Peyer's patch (tissue), 4 donors: ENCODE measurements at regions not wholly inside any gene's neighbourhood (a gene's known extent, or its start where the extent isn't known, plus 50 kb on each side); places are given as distances from the start of the nearest gene placed in this dataset.

Experiments
- DNase-seq, 3 donors: peaks; one replicate each; pipeline ENCODE4 v3.0.0-alpha.2; 2017 to 2019
- H3K27ac ChIP-seq, 4 donors: fragments of 200-600 bp; sonication (generic); one replicate each; pipeline ENCODE4 v1.5.1; 2016 to 2019
- H3K27me3 ChIP-seq, 2 donors: fragments of 200-600 bp; sonication (generic); one replicate each; pipeline ENCODE4 v1.5.1; 2019
- H3K36me3 ChIP-seq, 3 donors: fragments of 200-600 bp; sonication (generic); one replicate each; pipeline ENCODE4 v1.5.1; 2016 to 2019
- H3K4me1 ChIP-seq, 4 donors: fragments of 200-600 bp; sonication (generic); one replicate each; pipeline ENCODE4 v1.5.1; 2016 to 2019
- H3K4me3 ChIP-seq, 4 donors: fragments of 200-600 bp; sonication (generic); 1 replicate in 3 of 4; 2 replicates in 1 of 4; pipeline ENCODE4 v1.5.1; 2016 to 2019; ENCODE audit warnings: mild to moderate bottlenecking in 1 of 4
- H3K9me3 ChIP-seq, 4 donors: fragments of 200-600 bp; sonication (generic); one replicate each; pipeline ENCODE4 v1.5.1; 2016 to 2019; ENCODE audit warnings: mild to moderate bottlenecking in 1 of 4
- POLR2A ChIP-seq, 2 donors: fragments of 450-650 bp; IDR thresholded peaks; one replicate each; pipeline ENCODE4 v1.5.1; 2017; ENCODE audit warnings: antibody characterized with exemption in 2 of 2, mild to moderate bottlenecking in 2 of 2, moderate library complexity in 2 of 2
- TF ChIP-seq, protein P1 (sequence below), 6 experiments: fragments of 450-650 bp in 4 of 6; fragments of 200-600 bp in 2 of 6; sonication (generic) in 1 of 6; IDR thresholded peaks; one replicate each; pipeline ENCODE4 v1.5.1; 2017 to 2019; ENCODE audit warnings: antibody characterized with exemption in 6 of 6, mild to moderate bottlenecking in 3 of 6, moderate library complexity in 1 of 6

DNA sequence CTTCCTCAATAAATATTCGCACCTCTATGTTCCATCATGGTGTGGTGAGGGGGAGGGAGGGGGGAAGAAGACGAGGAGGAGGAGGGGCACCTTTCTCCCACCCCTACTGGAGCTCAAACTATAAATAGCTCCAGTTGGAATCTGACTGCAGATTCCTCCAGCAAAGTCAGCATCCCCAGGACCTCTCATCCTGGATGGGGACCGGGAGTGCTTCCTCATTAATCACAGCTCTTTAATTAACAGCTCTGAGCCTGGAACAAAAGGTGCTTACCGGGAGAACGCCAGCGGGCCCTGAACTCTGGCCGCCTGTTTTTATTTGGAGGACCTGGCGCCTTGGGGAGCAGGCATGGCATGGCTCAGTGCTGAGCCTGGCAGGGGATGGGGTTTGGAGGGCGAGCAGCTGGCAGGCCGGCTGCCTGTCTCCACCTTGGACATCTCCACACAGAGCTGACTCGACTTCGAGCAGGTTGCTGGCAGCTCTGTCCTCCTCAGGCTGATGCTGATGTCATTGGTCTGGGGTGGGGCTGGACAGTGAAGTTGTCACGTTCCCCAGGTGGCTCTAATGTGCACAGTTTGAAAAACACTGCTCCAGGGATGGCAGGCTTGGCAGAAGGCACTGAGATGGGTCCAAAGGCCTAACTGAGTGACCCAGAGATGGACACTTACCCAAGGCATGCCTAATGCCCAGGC is 180.4 kb downstream of the DHX35 start:
- no peak for TF ChIP-seq POLR2A (IDR thresholded peaks at IDR 0.05)
- TF ChIP-seq, protein P1, sequence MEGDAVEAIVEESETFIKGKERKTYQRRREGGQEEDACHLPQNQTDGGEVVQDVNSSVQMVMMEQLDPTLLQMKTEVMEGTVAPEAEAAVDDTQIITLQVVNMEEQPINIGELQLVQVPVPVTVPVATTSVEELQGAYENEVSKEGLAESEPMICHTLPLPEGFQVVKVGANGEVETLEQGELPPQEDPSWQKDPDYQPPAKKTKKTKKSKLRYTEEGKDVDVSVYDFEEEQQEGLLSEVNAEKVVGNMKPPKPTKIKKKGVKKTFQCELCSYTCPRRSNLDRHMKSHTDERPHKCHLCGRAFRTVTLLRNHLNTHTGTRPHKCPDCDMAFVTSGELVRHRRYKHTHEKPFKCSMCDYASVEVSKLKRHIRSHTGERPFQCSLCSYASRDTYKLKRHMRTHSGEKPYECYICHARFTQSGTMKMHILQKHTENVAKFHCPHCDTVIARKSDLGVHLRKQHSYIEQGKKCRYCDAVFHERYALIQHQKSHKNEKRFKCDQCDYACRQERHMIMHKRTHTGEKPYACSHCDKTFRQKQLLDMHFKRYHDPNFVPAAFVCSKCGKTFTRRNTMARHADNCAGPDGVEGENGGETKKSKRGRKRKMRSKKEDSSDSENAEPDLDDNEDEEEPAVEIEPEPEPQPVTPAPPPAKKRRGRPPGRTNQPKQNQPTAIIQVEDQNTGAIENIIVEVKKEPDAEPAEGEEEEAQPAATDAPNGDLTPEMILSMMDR (IDR thresholded peaks at IDR 0.05), result no peak
- DNase-seq, result no peak
- H3K4me3 ChIP-seq, result no peak overlapping the region
- no peak overlapping the region for H3K27ac ChIP-seq
- H3K9me3 ChIP-seq, result no peaks in the 10 kb centered on the region
- no peaks in the 10 kb centered on the region for H3K4me1 ChIP-seq
- H3K36me3 ChIP-seq, result no peaks in the 10 kb centered on the region
- no peaks in the 10 kb centered on the region for H3K27me3 ChIP-seq

DNA sequence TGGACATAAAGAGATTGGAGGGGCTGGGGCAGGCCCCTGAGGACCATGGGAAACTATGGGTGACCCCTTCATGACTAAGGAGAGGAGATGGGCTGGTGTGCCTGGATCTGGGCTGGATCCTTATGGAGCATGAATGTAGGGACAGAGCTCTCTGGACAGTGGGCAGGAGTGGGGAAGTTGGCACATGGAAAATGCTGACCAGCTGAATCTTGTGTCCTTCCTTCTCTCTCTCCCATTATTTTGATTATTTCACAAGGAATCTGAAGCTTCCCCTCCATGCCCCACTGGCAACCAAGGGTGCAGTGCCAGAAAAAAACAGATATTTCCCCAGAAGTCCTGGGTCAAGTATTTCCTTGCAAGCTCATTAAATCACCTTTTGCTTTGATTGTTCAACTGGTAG is 175.2 kb downstream of the DHX35 start:
- H3K27me3 ChIP-seq, result no peaks in the 10 kb centered on the region
- DNase-seq, result no peak
- no peaks in the 10 kb centered on the region for H3K4me1 ChIP-seq
- H3K27ac ChIP-seq, result no peak overlapping the region
- H3K9me3 ChIP-seq, result no peaks in the 10 kb centered on the region
- no peaks in the 10 kb centered on the region for H3K36me3 ChIP-seq
- no peak overlapping the region for H3K4me3 ChIP-seq
- TF ChIP-seq, protein P1 (IDR thresholded peaks at IDR 0.05), result no peak
- no peak for TF ChIP-seq POLR2A (IDR thresholded peaks at IDR 0.05)

DNA sequence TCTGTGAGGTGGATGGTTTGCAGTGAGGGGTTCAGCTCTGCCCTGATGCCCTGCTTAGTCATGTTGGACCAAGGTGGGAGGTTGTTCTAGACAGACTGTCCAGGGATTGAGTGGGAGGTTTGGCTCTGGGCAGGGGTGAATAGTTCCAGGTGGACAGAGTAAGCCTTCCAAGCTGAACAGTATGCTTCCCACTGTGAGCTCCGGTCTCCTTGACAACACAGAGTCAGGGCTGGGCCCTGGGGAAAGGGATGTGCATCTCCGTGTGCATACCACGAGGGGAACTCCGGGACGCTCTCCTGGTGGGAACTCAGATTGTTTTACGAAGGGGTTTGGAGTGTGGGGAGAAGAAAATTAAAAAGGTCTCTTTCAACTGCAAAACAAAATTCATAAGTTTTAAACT is 174.7 kb downstream of the DHX35 start:
- Histone ChIP-seq H3K36me3 (no peaks in the 10 kb centered on the region), H3K4me1 (no peaks in the 10 kb centered on the region), H3K4me3 (no peak overlapping the region), H3K9me3 (no peaks in the 10 kb centered on the region), H3K27ac (no peak overlapping the region), H3K27me3 (no peaks in the 10 kb centered on the region)
- no peak for TF ChIP-seq POLR2A (IDR thresholded peaks at IDR 0.05)
- TF ChIP-seq, protein P1 (IDR thresholded peaks at IDR 0.05), result no peak
- no peak for DNase-seq

DNA sequence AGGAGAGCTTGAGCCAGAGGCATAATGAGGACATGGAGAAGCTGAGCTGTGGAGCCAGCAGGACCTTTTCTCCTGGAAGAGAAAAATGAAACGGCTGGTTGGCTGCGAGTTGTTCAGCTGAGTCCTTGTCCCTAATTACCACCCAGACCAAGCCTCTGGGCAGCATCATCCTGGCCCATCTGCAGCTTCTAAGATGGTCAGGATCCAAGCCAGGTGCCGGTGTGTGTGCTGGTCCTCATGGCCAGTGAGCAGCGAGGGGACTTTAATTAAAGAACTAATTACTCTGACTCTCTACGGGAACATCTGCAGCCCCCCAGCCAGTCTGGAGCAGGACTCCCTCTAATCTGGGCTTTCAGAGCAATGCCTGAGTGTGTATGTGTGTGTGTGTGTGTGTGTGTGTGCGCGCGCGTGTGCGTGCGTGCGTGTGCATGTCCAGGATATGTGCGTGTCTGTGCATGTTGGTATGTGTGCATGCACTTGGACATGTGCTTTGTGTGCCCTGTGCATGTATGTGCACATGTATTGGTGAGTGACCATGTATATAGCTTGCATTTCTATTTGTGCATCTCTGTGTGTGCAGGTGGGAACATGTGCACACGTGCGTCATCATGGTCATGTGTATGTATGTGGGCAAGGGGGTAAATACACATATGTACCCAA is 173.9 kb downstream of the DHX35 start:
- Histone ChIP-seq H3K36me3 (no peaks in the 10 kb centered on the region), H3K27ac (no peak overlapping the region)

DNA sequence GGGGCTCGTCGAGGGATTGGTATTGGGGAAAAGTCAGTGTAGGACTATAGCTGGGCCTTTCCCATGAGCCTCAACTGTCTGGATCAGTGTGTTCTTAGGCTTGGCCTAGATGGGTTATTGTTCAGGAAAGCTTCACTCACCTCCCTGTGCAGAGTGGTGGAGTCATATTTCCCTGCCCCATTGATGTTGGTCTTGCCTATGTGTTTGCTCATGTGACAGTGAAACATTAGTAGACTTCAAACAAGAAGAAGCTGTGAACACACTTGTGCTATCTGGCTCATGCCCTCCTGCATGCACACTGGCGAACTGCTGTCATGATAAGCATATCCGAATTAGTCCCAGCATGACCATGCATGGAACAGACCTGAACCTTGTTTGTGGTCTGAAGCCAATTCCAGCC is 171.1 kb downstream of the DHX35 start:
- Histone ChIP-seq H3K4me1 (no peaks in the 10 kb centered on the region), H3K4me3 (no peak overlapping the region), H3K27me3 (no peaks in the 10 kb centered on the region), H3K9me3 (no peaks in the 10 kb centered on the region), H3K36me3 (no peaks in the 10 kb centered on the region), H3K27ac (no peak overlapping the region)
- DNase-seq, result no peak
- no peak for TF ChIP-seq POLR2A (IDR thresholded peaks at IDR 0.05)
- TF ChIP-seq, protein P1 (IDR thresholded peaks at IDR 0.05), result no peak

More for the DNA sequence above, 173.9 kb downstream of the DHX35 start:
- Histone ChIP-seq H3K27me3 (no peaks in the 10 kb centered on the region), H3K4me1 (no peaks in the 10 kb centered on the region), H3K9me3 (no peaks in the 10 kb centered on the region), H3K4me3 (no peak overlapping the region)
- TF ChIP-seq, protein P1 (IDR thresholded peaks at IDR 0.05), result no peak
- TF ChIP-seq POLR2A (IDR thresholded peaks at IDR 0.05), result no peak
- DNase-seq, result no peak
